Adrenal gland (tissue), 5 donors: ENCODE measurements at regions not wholly inside any gene's neighbourhood (a gene's known extent, or its start where the extent isn't known, plus 50 kb on each side); places are given as distances from the start of the nearest gene placed in this dataset.

ENCODE experiments used
- POLR2A ChIP-seq, 2 donors: fragments of 450-650 bp; IDR thresholded peaks; one replicate each; pipeline ENCODE4 v1.6.1; 2017; ENCODE audit warnings: antibody characterized with exemption in 2 of 2, mild to moderate bottlenecking in 2 of 2, moderate library complexity in 1 of 2
- TF ChIP-seq, protein P1 (sequence below), 6 experiments: fragments of 450-650 bp in 4 of 6; fragments of 200-600 bp in 2 of 6; sonication (generic) in 1 of 6; IDR thresholded peaks; 1 replicate in 5 of 6; 2 replicates in 1 of 6; pipeline versions ENCODE4 v1.5.1 to v1.8.0; 2016 to 2021; ENCODE audit warnings: antibody characterized with exemption in 6 of 6, mild to moderate bottlenecking in 2 of 6, moderate library complexity in 1 of 6
- donor health status: DM: no; HTN: no; CAD: no.

DNA sequence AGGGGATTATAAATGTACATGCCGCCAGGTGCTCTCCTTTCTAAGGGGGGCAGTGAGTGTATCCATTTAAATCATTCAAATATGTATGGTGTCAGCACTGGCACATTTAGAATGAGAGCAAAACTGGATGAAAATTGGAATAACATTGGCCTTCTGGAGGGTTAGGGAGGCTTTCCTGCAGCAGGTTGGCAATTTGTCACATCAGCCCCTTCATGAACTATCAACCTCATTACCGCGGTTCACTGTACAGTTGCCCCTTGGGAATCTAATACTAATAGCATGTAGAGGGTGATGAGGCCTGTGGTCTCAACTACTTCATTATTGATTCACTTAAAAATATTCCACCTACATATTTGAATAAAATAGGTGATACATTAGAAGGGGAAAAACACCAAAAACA, 117.9 kb downstream of the PDHA2 start:
- no peak for TF ChIP-seq POLR2A (IDR thresholded peaks at IDR 0.05)
- TF ChIP-seq, protein P1, sequence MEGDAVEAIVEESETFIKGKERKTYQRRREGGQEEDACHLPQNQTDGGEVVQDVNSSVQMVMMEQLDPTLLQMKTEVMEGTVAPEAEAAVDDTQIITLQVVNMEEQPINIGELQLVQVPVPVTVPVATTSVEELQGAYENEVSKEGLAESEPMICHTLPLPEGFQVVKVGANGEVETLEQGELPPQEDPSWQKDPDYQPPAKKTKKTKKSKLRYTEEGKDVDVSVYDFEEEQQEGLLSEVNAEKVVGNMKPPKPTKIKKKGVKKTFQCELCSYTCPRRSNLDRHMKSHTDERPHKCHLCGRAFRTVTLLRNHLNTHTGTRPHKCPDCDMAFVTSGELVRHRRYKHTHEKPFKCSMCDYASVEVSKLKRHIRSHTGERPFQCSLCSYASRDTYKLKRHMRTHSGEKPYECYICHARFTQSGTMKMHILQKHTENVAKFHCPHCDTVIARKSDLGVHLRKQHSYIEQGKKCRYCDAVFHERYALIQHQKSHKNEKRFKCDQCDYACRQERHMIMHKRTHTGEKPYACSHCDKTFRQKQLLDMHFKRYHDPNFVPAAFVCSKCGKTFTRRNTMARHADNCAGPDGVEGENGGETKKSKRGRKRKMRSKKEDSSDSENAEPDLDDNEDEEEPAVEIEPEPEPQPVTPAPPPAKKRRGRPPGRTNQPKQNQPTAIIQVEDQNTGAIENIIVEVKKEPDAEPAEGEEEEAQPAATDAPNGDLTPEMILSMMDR (IDR thresholded peaks at IDR 0.05): no peak
